ENCODE measurements at regions not wholly inside any gene's neighbourhood (a gene's known extent, or its start where the extent isn't known, plus 50 kb on each side); places are given as distances from the start of the nearest gene placed in this dataset.

GRCh38 chr5:159638481-159638880 is 277.8 kb upstream of the ADRA1B start:
- H3K4me1 Mint-ChIP-seq, result no peaks in the 10 kb centered on the region
- H3K27ac Mint-ChIP-seq, result no peak overlapping the region
- CTCF ChIA-PET, result no interaction called here
- H3K27me3 Mint-ChIP-seq, result peaks cover 9% of the 10 kb centered on the region
- intact Hi-C loops (cut with DNase I, micrococcal nuclease), result no loop called here
- ATAC-seq (no peak), DNase-seq (no peak)
- POLR2A ChIA-PET, result no interaction called here
- H3K9me3 Mint-ChIP-seq (ENCODE audit: low read depth), result no peaks in the 10 kb centered on the region
- H3K4me3 Mint-ChIP-seq, result no peak overlapping the region
- no peaks in the 10 kb centered on the region for H3K36me3 Mint-ChIP-seq (ENCODE audit: low read depth)

DNA sequence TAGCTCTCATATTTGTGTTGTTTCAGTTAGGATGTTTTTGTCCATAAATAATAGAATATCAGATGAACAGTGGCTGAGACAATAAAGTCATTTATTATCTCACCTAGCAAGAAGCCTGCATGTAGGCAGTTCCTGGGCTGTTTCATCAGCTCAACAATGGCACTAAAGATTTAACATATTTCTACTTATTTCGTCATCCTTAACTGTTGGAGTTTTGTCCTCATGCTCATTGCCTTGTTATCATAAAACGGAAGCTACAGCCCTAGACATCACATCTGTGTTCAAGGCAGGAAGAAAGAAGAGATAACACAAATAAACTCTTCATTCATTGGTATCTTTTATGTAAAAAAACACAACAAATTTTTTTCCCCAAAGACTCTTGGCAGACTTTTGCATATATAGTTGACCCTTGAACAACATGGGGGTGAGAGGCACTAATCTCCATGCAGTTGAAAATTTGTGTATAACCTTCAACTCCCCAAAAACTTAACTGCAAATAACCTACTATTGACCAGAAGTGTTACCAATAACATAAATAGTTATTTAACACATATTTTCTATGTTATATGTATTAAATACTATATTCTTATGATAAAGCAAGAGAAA is 277.2 kb upstream of the ADRA1B start:
- peaks cover 9% of the 10 kb centered on the region for H3K27me3 Mint-ChIP-seq
- H3K36me3 Mint-ChIP-seq (ENCODE audit: low read depth), result no peaks in the 10 kb centered on the region
- ATAC-seq (no peak), DNase-seq (no peak)
- ChIA-PET POLR2A (no interaction called here), CTCF (interaction anchor here (1.0 kb wide), 1 partner anchor 62 kb away, joined by 3 read pairs; no protein-coding TSS in a partner anchor)
- H3K27ac Mint-ChIP-seq, result no peak overlapping the region
- no peaks in the 10 kb centered on the region for H3K9me3 Mint-ChIP-seq (ENCODE audit: low read depth)
- H3K4me1 Mint-ChIP-seq, result no peaks in the 10 kb centered on the region
- H3K4me3 Mint-ChIP-seq, result no peak overlapping the region
- intact Hi-C loops (cut with DNase I, micrococcal nuclease), result no loop called here

DNA sequence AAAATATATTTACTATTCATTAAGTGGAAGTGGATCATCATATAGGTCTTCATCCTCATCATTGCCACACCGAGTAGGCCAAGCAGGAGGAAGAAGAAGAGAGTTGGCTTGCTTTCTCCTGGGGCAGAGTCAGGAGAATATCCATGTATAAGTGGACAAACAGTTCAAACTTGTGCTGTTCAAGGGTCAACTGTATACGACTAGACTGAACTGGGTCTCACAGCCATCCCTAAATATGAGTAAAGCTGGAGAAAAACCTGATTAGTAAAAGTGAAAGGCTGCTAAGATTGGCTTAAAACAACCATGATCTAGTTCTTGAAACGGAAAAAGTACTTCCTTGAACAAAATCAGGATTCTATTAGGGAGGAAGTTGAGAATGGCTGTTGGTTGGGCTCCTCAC is 276.7 kb upstream of the ADRA1B start:
- Mint-ChIP-seq H3K27me3 (peaks cover 7% of the 10 kb centered on the region), H3K4me3 (no peak overlapping the region), H3K27ac (no peak overlapping the region), H3K36me3 (ENCODE audit: low read depth) (no peaks in the 10 kb centered on the region), H3K4me1 (no peaks in the 10 kb centered on the region), H3K9me3 (ENCODE audit: low read depth) (no peaks in the 10 kb centered on the region)
- no peak for DNase-seq
- intact Hi-C loops (cut with DNase I, micrococcal nuclease), result no loop called here
- ChIA-PET POLR2A (no interaction called here), CTCF (interaction anchor here (1.0 kb wide), 1 partner anchor 61 kb away, joined by 3 read pairs; no protein-coding TSS in a partner anchor)
- no peak for ATAC-seq

DNA sequence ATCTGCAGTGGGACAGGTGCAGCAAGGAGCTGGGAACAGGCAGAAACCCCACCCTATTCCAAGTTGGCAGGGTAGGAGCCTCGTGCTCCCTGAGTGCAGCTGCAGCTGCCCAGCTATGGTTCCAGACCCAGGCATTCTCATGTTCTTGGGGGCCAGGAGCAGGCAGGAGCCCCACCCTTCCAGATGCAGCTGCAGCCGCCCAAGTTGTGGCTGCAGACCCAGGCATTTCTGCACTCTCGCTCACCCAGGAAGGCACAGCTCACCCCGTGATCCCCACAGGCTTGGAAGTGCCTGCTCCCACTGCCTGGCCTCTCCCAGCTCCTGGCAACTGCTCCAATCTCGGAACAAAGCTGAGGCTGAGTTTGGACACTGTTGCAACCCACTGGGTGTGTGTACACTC is 275.8 kb upstream of the ADRA1B start:
- DNase-seq (no peak), ATAC-seq (no peak)
- Mint-ChIP-seq H3K4me1 (no peaks in the 10 kb centered on the region), H3K9me3 (ENCODE audit: low read depth) (no peaks in the 10 kb centered on the region), H3K4me3 (no peak overlapping the region), H3K27ac (no peak overlapping the region), H3K36me3 (ENCODE audit: low read depth) (no peaks in the 10 kb centered on the region), H3K27me3 (peaks cover 5% of the 10 kb centered on the region)
- CTCF ChIA-PET, result interaction anchor here (0.8 to 1.0 kb wide), 2 partner anchors 60 to 347 kb away, joined by 3 read pairs; no protein-coding TSS in a partner anchor
- POLR2A ChIA-PET, result no interaction called here
- intact Hi-C loops (cut with DNase I, micrococcal nuclease), result no loop called here

DNA sequence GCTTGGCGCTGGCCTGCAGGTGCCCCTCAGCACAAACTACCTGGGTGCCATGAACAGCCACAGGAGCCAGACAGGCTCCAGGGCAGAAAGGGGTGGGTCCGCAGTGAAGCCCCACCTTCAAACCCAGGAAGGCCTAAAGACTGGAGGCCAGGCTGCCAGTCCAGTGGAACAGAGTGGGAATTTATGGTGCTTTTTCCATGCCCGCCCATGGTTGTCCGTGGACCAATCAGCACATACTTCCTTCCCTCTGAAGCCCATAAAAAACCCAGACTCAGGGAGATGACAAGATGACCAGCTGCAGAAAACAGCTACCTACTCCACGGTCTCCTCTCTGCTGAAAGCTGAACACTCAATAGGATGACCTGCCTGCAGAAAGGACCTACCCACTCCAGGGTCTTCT is 275.4 kb upstream of the ADRA1B start:
- no peak overlapping the region for H3K27ac Mint-ChIP-seq
- intact Hi-C loops (cut with DNase I, micrococcal nuclease), result no loop called here
- POLR2A ChIA-PET, result no interaction called here
- CTCF ChIA-PET, result interaction anchor here (0.8 kb wide), 1 partner anchor 347 kb away, joined by 3 read pairs; no protein-coding TSS in a partner anchor
- no peaks in the 10 kb centered on the region for H3K9me3 Mint-ChIP-seq (ENCODE audit: low read depth)
- H3K4me1 Mint-ChIP-seq, result no peaks in the 10 kb centered on the region
- ATAC-seq, result no peak
- peaks cover 2% of the 10 kb centered on the region for H3K27me3 Mint-ChIP-seq
- DNase-seq, result no peak
- H3K36me3 Mint-ChIP-seq (ENCODE audit: low read depth), result no peaks in the 10 kb centered on the region
- no peak overlapping the region for H3K4me3 Mint-ChIP-seq

DNA sequence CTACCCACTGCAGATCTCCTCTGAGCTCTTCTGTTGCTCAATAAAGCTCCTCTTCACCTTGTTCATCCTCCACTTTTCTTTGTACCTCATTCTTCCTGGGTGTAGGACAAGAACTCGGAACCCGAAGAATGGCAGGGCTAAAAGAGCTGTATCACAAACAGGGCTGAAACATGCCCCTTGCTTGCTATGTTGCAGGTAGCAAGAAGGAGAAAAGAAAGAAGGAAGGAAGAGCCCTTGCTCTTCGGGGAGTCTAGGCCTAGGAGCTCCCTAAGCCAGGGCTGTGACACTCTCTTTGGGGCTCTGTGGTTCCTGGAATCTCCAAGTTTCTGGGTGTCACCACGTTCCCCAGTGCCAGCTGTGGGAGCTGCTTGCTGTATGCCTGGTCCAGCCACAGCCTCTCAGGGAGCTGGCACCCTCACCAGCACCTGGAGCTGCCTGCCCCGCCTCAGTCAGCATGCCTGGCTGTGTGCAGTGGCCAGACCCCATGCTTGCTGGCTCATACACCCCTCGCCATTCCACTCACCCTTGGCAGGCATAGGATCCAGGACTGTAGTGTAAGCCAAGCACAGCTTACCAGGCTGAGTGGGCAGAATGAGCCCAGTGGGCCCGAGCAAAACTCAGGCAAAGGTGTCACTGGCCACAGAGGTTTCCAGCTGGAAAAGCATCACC is 274.8 kb upstream of the ADRA1B start:
- H3K36me3 Mint-ChIP-seq (ENCODE audit: low read depth), result no peaks in the 10 kb centered on the region
- H3K4me1 Mint-ChIP-seq, result no peaks in the 10 kb centered on the region
- CTCF ChIA-PET, result no interaction called here
- no peaks in the 10 kb centered on the region for H3K27me3 Mint-ChIP-seq
- no peak for DNase-seq
- H3K9me3 Mint-ChIP-seq (ENCODE audit: low read depth), result no peaks in the 10 kb centered on the region
- ATAC-seq, result no peak
- H3K27ac Mint-ChIP-seq, result no peak overlapping the region
- POLR2A ChIA-PET, result no interaction called here
- H3K4me3 Mint-ChIP-seq, result no peak overlapping the region
- intact Hi-C loops (cut with DNase I, micrococcal nuclease), result no loop called here

- intact Hi-C loops (cut with DNase I, micrococcal nuclease), result no loop called here
- no peaks in the 10 kb centered on the region for H3K36me3 Mint-ChIP-seq (ENCODE audit: low read depth)
- no peak for DNase-seq
- ChIA-PET CTCF (no interaction called here), POLR2A (no interaction called here)
- peaks cover 4% of the 10 kb centered on the region for H3K27me3 Mint-ChIP-seq
- no peaks in the 10 kb centered on the region for H3K4me1 Mint-ChIP-seq
- no peak overlapping the region for H3K27ac Mint-ChIP-seq
- no peaks in the 10 kb centered on the region for H3K9me3 Mint-ChIP-seq (ENCODE audit: low read depth)
- no peak for ATAC-seq
- no peak overlapping the region for H3K4me3 Mint-ChIP-seq
Observed at GRCh38 chr5:159642379-159642778, 273.9 kb upstream of the ADRA1B start.

- H3K4me3 Mint-ChIP-seq, result no peak overlapping the region
- H3K9me3 Mint-ChIP-seq (ENCODE audit: low read depth), result no peaks in the 10 kb centered on the region
- no peaks in the 10 kb centered on the region for H3K4me1 Mint-ChIP-seq
- CTCF ChIA-PET, result no interaction called here
- intact Hi-C loops (cut with DNase I, micrococcal nuclease), result no loop called here
- no peak for ATAC-seq
- H3K36me3 Mint-ChIP-seq (ENCODE audit: low read depth), result no peaks in the 10 kb centered on the region
- POLR2A ChIA-PET, result no interaction called here
- no peak for DNase-seq
- H3K27ac Mint-ChIP-seq, result no peak overlapping the region
- H3K27me3 Mint-ChIP-seq, result peaks cover 4% of the 10 kb centered on the region
Observed at GRCh38 chr5:159644053-159644452, 272.2 kb upstream of the ADRA1B start.

DNA sequence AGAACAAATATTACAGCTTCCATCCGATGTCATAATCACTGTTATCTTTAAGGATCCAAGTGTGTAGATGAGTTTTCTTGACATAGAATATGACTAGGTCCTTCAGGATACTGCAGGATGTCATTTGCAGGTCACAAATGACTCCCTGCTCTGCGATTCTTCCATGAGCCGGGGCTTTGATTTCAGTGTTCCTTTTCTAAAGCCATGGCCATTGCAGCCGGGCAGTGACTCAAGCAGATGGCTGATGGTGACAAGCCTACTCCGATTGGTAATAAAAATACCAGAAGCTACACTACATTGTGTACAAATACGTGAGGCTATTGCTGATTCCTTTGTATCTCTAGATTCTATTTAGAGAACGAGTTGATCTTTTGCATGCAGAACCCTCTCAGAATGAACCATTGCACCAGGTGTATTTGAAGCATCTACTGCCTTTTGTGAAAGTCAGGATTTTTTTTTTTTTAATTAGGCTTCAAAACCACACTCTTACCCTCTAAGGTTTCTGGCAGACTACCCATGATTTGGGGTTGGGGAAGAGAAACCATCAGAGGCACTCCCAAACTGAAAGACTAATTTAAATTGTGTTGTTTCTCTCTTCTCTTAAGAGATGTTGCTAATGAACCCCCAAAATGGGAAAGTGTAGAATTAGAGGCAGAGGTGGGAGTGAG is 271.0 kb upstream of the ADRA1B start:
- H3K4me1 Mint-ChIP-seq, result no peaks in the 10 kb centered on the region
- CTCF ChIA-PET, result no interaction called here
- DNase-seq (no peak), ATAC-seq (no peak)
- no peak overlapping the region for H3K27ac Mint-ChIP-seq
- H3K36me3 Mint-ChIP-seq (ENCODE audit: low read depth), result no peaks in the 10 kb centered on the region
- POLR2A ChIA-PET, result no interaction called here
- peaks cover 4% of the 10 kb centered on the region for H3K27me3 Mint-ChIP-seq
- no peak overlapping the region for H3K4me3 Mint-ChIP-seq
- intact Hi-C loops (cut with DNase I, micrococcal nuclease), result no loop called here
- no peaks in the 10 kb centered on the region for H3K9me3 Mint-ChIP-seq (ENCODE audit: low read depth)

- POLR2A ChIA-PET, result no interaction called here
- no peaks in the 10 kb centered on the region for H3K36me3 Mint-ChIP-seq (ENCODE audit: low read depth)
- H3K27ac Mint-ChIP-seq, result no peak overlapping the region
- DNase-seq, result no peak
- ATAC-seq, result no peak
- CTCF ChIA-PET, result interaction anchor here (0.6 to 1.1 kb wide), 2 partner anchors 46 to 259 kb away, joined by 3 read pairs; no protein-coding TSS in a partner anchor
- no peak overlapping the region for H3K4me3 Mint-ChIP-seq
- no peaks in the 10 kb centered on the region for H3K4me1 Mint-ChIP-seq
- peaks cover 4% of the 10 kb centered on the region for H3K27me3 Mint-ChIP-seq
- intact Hi-C loops (cut with DNase I, micrococcal nuclease), result no loop called here
- H3K9me3 Mint-ChIP-seq (ENCODE audit: low read depth), result no peaks in the 10 kb centered on the region
Observed at GRCh38 chr5:159650803-159651202, 265.5 kb upstream of the ADRA1B start.

DNA sequence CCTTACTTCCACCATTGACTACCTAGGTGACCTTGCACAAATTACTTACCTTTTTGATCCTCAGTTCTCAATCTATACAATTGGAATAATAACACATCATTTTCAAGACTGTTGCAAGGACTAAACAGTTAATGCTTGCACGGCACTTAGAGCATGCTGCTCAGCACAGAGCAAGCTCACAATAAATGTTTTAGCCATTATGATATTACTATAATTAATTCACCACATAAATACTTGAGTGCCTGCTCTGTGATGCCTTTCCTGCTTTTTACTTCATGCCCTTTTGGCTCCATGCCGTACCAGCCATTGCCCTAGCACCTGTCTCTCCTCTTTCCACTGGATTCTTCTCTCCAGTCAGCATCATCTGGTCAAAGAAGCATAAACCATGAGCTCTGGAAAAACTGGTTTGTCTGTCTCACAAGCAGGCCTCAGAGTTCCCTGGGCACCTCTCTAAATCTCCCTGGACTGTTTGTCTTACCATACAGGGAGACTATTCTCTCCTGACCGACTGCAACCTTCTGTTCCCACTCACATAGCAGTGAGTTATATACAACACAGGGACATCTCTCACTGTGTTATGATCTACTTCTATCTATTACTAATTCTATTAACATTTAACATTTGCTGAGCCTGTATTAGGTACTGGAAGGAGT is 260.4 kb upstream of the ADRA1B start:
- Mint-ChIP-seq H3K4me3 (no peak overlapping the region), H3K36me3 (ENCODE audit: low read depth) (no peaks in the 10 kb centered on the region), H3K9me3 (ENCODE audit: low read depth) (no peaks in the 10 kb centered on the region), H3K27me3 (no peaks in the 10 kb centered on the region), H3K4me1 (no peaks in the 10 kb centered on the region), H3K27ac (no peak overlapping the region)
- ChIA-PET CTCF (interaction anchor here (0.5 kb wide), 1 partner anchor 216 kb away, joined by 3 read pairs; no protein-coding TSS in a partner anchor), POLR2A (no interaction called here)
- intact Hi-C loops (cut with DNase I, micrococcal nuclease), result no loop called here
- DNase-seq, result no peak
- ATAC-seq, result no peak

- H3K4me1 Mint-ChIP-seq, result no peaks in the 10 kb centered on the region
- no peaks in the 10 kb centered on the region for H3K27me3 Mint-ChIP-seq
- H3K9me3 Mint-ChIP-seq (ENCODE audit: low read depth), result no peaks in the 10 kb centered on the region
- H3K4me3 Mint-ChIP-seq, result no peak overlapping the region
- DNase-seq (no peak), ATAC-seq (no peak)
- H3K27ac Mint-ChIP-seq, result no peak overlapping the region
- ChIA-PET POLR2A (no interaction called here), CTCF (no interaction called here)
- intact Hi-C loops (cut with DNase I, micrococcal nuclease), result no loop called here
- H3K36me3 Mint-ChIP-seq (ENCODE audit: low read depth), result no peaks in the 10 kb centered on the region
Observed at GRCh38 chr5:159657298-159657697, 259.0 kb upstream of the ADRA1B start.

All from activated CD4-positive, alpha-beta T cell treated with anti-CD3 and anti-CD28 coated beads for 36 hours (primary cell).